ENCODE measurements at regions not wholly inside any gene's neighbourhood (a gene's known extent, or its start where the extent isn't known, plus 50 kb on each side); places are given as distances from the start of the nearest gene placed in this dataset.

DNA sequence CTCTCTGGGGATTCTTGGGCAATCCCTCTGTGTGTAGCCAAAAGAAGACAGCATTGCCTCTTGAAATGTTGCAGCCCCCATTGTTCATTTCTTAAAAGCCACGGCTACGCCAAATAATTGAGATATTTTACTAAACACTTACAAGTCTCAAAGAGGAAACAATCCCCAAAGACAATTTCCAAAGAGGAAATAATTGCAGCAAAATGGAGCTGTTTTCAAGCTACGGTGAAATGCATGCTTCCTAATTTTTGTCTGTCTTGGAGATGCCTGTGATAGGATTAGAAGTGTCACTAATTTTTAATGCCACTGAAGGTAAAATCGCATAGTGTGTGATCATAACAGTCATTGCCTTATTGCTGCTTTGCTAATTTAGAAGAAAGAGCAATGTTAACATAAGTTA is 72.9 kb upstream of the NAMPT start:
- CTCF ChIA-PET (ENCODE audit: low intra/inter-chr PET ratio, low total read pairs): no interaction called here
- Histone ChIP-seq H2AFZ (ENCODE audit: low read length) (no peak overlapping the region), H3K4me3 (replicated peaks in 1 of 3; ENCODE audit: insufficient read depth in 1 of 3, low read depth in 2 of 3, low read length in 3 of 3) (no peak overlapping the region), H3K79me2 (ENCODE audit: insufficient read depth, low read length) (no peaks in the 10 kb centered on the region), H4K20me1 (ENCODE audit: insufficient read depth, low read length) (no peaks in the 10 kb centered on the region), H3K9ac (ENCODE audit: insufficient read depth, low read depth, low read length) (no peak overlapping the region), H3K27ac (ENCODE audit: extremely low read length, insufficient read depth, low read length) (no peak overlapping the region), H3K36me3 (replicated peaks in 1 of 2; ENCODE audit: control insufficient read depth in 1 of 2, insufficient read depth in 2 of 2, low read length in 2 of 2) (no peaks in the 10 kb centered on the region), H3K4me1 (ENCODE audit: insufficient read depth, low read length) (no peaks in the 10 kb centered on the region), H3K4me2 (ENCODE audit: low read depth, low read length) (no peak overlapping the region), H3K27me3 (ENCODE audit: control insufficient read depth in 1 of 2, insufficient read depth in 2 of 2, low read length in 2 of 2) (no peaks in the 10 kb centered on the region), H3K9me3 (ENCODE audit: low read length) (no peaks in the 10 kb centered on the region)
- in situ Hi-C loops (cut with HindIII; ENCODE audit: extremely low pct_ligation_motif_present, low pct_unique_long_range_greater_than_20kb): no loop called here
- BruUV-seq (replicated peaks): no TSS peak
- ATAC-seq (no peak), FAIRE-seq (no peak), DNase-seq (ENCODE audit: low spot score) (no peak)
- POLR2A ChIA-PET: no interaction called here
- intact Hi-C loops (cut with micrococcal nuclease; ENCODE audit: unreplicated experiment): no loop called here
- WGBS (ENCODE audit: low lambda C conversion rate): 48% methylated on average over 4 of the region's 4 CpGs
- TF ChIP-seq ZNF235 (CRISPR knock-in tag; IDR thresholded peaks at IDR 0.05; ENCODE audit: borderline replicate concordance) (no peak), FOXK1 (CRISPR knock-in tag; IDR thresholded peaks at IDR 0.05; ENCODE audit: borderline replicate concordance, low read depth) (no peak), SMAD1 (CRISPR knock-in tag; IDR thresholded peaks at IDR 0.05; ENCODE audit: borderline replicate concordance, low read depth) (no peak), RBM22 (optimal IDR thresholded peaks at IDR 0.05; ENCODE audit: low read length) (no peak), SNAPC2 (CRISPR knock-in tag; IDR thresholded peaks at IDR 0.05) (no peak), JUNB (CRISPR knock-in tag; IDR thresholded peaks at IDR 0.05; ENCODE audit: borderline replicate concordance) (no peak), SMAD9 (CRISPR knock-in tag; IDR thresholded peaks at IDR 0.05) (no peak), ZNF678 (CRISPR knock-in tag; IDR thresholded peaks at IDR 0.05) (no peak), TBX3 (IDR thresholded peaks at IDR 0.05; ENCODE audit: borderline replicate concordance) (no peak), ZNF589 (CRISPR knock-in tag; conservative IDR thresholded peaks at IDR 0.05) (no peak), RBAK (CRISPR knock-in tag; IDR thresholded peaks at IDR 0.05) (no peak), CBX2 (IDR thresholded peaks at IDR 0.05; ENCODE audit: low read depth, low read length) (no peak), CBX2 (CRISPR knock-in tag; IDR thresholded peaks at IDR 0.05; ENCODE audit: low read depth) (no peak)
- TF ChIP-seq, protein P1, sequence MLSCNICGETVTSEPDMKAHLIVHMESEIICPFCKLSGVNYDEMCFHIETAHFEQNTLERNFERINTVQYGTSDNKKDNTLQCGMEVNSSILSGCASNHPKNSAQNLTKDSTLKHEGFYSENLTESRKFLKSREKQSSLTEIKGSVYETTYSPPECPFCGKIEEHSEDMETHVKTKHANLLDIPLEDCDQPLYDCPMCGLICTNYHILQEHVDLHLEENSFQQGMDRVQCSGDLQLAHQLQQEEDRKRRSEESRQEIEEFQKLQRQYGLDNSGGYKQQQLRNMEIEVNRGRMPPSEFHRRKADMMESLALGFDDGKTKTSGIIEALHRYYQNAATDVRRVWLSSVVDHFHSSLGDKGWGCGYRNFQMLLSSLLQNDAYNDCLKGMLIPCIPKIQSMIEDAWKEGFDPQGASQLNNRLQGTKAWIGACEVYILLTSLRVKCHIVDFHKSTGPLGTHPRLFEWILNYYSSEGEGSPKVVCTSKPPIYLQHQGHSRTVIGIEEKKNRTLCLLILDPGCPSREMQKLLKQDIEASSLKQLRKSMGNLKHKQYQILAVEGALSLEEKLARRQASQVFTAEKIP (CRISPR knock-in tag; IDR thresholded peaks at IDR 0.05; ENCODE audit: borderline replicate concordance): no peak
- TF ChIP-seq, protein P2, sequence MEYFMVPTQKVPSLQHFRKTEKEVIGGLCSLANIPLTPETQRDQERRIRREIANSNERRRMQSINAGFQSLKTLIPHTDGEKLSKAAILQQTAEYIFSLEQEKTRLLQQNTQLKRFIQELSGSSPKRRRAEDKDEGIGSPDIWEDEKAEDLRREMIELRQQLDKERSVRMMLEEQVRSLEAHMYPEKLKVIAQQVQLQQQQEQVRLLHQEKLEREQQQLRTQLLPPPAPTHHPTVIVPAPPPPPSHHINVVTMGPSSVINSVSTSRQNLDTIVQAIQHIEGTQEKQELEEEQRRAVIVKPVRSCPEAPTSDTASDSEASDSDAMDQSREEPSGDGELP (IDR thresholded peaks at IDR 0.05; ENCODE audit: borderline replicate concordance, low read depth): no peak
- TF ChIP-seq, protein P3, sequence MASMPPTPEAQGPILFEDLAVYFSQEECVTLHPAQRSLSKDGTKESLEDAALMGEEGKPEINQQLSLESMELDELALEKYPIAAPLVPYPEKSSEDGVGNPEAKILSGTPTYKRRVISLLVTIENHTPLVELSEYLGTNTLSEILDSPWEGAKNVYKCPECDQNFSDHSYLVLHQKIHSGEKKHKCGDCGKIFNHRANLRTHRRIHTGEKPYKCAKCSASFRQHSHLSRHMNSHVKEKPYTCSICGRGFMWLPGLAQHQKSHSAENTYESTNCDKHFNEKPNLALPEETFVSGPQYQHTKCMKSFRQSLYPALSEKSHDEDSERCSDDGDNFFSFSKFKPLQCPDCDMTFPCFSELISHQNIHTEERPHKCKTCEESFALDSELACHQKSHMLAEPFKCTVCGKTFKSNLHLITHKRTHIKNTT (CRISPR knock-in tag; IDR thresholded peaks at IDR 0.05): no peak
- TF ChIP-seq, protein P4, sequence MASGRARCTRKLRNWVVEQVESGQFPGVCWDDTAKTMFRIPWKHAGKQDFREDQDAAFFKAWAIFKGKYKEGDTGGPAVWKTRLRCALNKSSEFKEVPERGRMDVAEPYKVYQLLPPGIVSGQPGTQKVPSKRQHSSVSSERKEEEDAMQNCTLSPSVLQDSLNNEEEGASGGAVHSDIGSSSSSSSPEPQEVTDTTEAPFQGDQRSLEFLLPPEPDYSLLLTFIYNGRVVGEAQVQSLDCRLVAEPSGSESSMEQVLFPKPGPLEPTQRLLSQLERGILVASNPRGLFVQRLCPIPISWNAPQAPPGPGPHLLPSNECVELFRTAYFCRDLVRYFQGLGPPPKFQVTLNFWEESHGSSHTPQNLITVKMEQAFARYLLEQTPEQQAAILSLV (CRISPR knock-in tag; IDR thresholded peaks at IDR 0.05; ENCODE audit: borderline replicate concordance): no peak
- TF ChIP-seq, protein P5, sequence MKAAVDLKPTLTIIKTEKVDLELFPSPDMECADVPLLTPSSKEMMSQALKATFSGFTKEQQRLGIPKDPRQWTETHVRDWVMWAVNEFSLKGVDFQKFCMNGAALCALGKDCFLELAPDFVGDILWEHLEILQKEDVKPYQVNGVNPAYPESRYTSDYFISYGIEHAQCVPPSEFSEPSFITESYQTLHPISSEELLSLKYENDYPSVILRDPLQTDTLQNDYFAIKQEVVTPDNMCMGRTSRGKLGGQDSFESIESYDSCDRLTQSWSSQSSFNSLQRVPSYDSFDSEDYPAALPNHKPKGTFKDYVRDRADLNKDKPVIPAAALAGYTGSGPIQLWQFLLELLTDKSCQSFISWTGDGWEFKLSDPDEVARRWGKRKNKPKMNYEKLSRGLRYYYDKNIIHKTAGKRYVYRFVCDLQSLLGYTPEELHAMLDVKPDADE (CRISPR knock-in tag; IDR thresholded peaks at IDR 0.05): no peak
- TF ChIP-seq, protein P6, sequence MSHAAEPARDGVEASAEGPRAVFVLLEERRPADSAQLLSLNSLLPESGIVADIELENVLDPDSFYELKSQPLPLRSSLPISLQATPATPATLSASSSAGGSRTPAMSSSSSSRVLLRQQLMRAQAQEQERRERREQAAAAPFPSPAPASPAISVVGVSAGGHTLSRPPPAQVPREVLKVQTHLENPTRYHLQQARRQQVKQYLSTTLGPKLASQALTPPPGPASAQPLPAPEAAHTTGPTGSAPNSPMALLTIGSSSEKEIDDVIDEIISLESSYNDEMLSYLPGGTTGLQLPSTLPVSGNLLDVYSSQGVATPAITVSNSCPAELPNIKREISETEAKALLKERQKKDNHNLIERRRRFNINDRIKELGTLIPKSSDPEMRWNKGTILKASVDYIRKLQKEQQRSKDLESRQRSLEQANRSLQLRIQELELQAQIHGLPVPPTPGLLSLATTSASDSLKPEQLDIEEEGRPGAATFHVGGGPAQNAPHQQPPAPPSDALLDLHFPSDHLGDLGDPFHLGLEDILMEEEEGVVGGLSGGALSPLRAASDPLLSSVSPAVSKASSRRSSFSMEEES (CRISPR knock-in tag; IDR thresholded peaks at IDR 0.05): no peak

All from HepG2 (cell line).